ENCODE measurements at regions not wholly inside any gene's neighbourhood (a gene's known extent, or its start where the extent isn't known, plus 50 kb on each side); places are given as distances from the start of the nearest gene placed in this dataset.

GRCh38 chr15:96070636-96071035, 259.9 kb upstream of the NR2F2 start:
- TF ChIP-seq, protein P1, sequence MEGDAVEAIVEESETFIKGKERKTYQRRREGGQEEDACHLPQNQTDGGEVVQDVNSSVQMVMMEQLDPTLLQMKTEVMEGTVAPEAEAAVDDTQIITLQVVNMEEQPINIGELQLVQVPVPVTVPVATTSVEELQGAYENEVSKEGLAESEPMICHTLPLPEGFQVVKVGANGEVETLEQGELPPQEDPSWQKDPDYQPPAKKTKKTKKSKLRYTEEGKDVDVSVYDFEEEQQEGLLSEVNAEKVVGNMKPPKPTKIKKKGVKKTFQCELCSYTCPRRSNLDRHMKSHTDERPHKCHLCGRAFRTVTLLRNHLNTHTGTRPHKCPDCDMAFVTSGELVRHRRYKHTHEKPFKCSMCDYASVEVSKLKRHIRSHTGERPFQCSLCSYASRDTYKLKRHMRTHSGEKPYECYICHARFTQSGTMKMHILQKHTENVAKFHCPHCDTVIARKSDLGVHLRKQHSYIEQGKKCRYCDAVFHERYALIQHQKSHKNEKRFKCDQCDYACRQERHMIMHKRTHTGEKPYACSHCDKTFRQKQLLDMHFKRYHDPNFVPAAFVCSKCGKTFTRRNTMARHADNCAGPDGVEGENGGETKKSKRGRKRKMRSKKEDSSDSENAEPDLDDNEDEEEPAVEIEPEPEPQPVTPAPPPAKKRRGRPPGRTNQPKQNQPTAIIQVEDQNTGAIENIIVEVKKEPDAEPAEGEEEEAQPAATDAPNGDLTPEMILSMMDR (IDR thresholded peaks at IDR 0.05; ENCODE audit: low read depth, low read length): no peak
- TF ChIP-seq EZH2phosphoT487 (IDR thresholded peaks at IDR 0.05; ENCODE audit: low read depth): no peak

Data from OCI-LY3 (cell line).